NB4 (cell line): ENCODE measurements at regions not wholly inside any gene's neighbourhood (a gene's known extent, or its start where the extent isn't known, plus 50 kb on each side); places are given as distances from the start of the nearest gene placed in this dataset.

Experiments
- CTCF ChIP-seq: IDR thresholded peaks from one replicate; pipeline ENCODE4 v1.5.1; 2012; ENCODE audit warnings: low read depth, low read length
- MAX ChIP-seq: IDR thresholded peaks from 2 replicates; pipeline ENCODE4 v1.6.1; 2011; ENCODE audit warnings: low read depth, low read length
- MYC ChIP-seq: IDR thresholded peaks from 2 replicates; pipeline ENCODE4 v1.6.1; 2011; ENCODE audit warnings: low read depth, low read length
- POLR2A ChIP-seq: IDR thresholded peaks from 2 replicates; pipeline ENCODE4 v1.6.1; 2011; ENCODE audit warnings: mild to moderate bottlenecking; ENCODE audit not compliant: insufficient read length; ENCODE audit errors: extremely low read depth

- no peak for TF ChIP-seq CTCF
- no peak for TF ChIP-seq POLR2A
- TF ChIP-seq MYC = no peak
- TF ChIP-seq MAX = no peak
Measured at GRCh38 chr1:79988401-79988800, 981.9 kb upstream of the ADGRL4 start.
